Activated CD8-positive, alpha-beta memory T cell treated with anti-CD3 and anti-CD28 coated beads for 36 hours (primary cell): ENCODE measurements at regions not wholly inside any gene's neighbourhood (a gene's known extent, or its start where the extent isn't known, plus 50 kb on each side); places are given as distances from the start of the nearest gene placed in this dataset.
"Not testable (repeated sequence)": the region's sequence is repeated elsewhere in the genome, so short reads cannot be mapped to it uniquely, and the experiment has no call there.

Source experiments
- CTCF ChIA-PET: fragments of 350-600 bp; sonication (Branson Sonifier 250); formaldehyde crosslinking; loops from one replicate; lab custom pipeline; 2021; ENCODE audit warnings: antibody characterized with exemption; lab: Charles Lee
- POLR2A ChIA-PET: fragments of 350-600 bp; sonication (Branson Sonifier 250); formaldehyde crosslinking; loops from one replicate; lab custom pipeline; 2021; ENCODE audit warnings: antibody characterized with exemption; lab: Charles Lee

GRCh38 chr2:62340994-62341484 is 145.1 kb downstream of the B3GNT2 start:
- ChIA-PET CTCF (no interaction called here), POLR2A (interaction anchor here (0.6 kb wide), 1 partner anchor 136 kb away, joined by 3 read pairs; no protein-coding TSS in a partner anchor)

- ChIA-PET POLR2A (no interaction called here), CTCF (no interaction called here)
Observed at GRCh38 chr2:62339837-62340236, 143.9 kb downstream of the B3GNT2 start.

- ChIA-PET POLR2A (no interaction called here), CTCF (no interaction called here)
Observed at GRCh38 chr2:62339413-62339812, 143.5 kb downstream of the B3GNT2 start.

DNA sequence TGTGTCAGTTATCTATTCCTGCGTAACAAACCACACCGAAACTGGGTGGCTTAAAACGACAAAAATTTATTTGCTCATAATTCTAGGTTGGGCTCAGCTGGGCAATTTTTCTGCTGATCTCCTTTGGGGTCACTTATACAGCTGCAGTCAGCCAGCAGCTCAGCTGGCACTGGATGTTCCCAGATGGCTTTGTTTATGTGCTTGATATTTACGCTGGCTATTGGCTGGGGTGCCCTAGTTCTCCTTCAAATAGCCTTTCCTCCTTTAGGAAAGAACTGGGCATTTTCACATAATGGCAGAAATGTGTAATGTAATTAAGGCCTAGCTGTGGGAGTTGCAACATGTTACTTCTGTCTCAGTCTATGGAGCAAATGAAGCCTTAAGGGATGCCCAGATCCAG is 142.2 kb downstream of the B3GNT2 start:
- ChIA-PET CTCF (no interaction called here), POLR2A (no interaction called here)

GRCh38 chr2:62337403-62337802 is 141.5 kb downstream of the B3GNT2 start:
- ChIA-PET CTCF (no interaction called here), POLR2A (interaction anchor here (0.7 kb wide), 1 partner anchor 472 kb away, joined by 4 read pairs; no protein-coding TSS in a partner anchor)

GRCh38 chr2:62335612-62336011 is 139.7 kb downstream of the B3GNT2 start:
- ChIA-PET POLR2A (no interaction called here), CTCF (no interaction called here)

GRCh38 chr2:62334440-62335058 is 138.6 kb downstream of the B3GNT2 start:
- POLR2A ChIA-PET: no interaction called here
- CTCF ChIA-PET: no interaction called here

- CTCF ChIA-PET: interaction anchor here (0.6 kb wide), 1 partner anchor 1320 kb away, joined by 3 read pairs; no protein-coding TSS in a partner anchor
- POLR2A ChIA-PET: no interaction called here
Observed at GRCh38 chr2:62334009-62334408, 138.1 kb downstream of the B3GNT2 start.

DNA sequence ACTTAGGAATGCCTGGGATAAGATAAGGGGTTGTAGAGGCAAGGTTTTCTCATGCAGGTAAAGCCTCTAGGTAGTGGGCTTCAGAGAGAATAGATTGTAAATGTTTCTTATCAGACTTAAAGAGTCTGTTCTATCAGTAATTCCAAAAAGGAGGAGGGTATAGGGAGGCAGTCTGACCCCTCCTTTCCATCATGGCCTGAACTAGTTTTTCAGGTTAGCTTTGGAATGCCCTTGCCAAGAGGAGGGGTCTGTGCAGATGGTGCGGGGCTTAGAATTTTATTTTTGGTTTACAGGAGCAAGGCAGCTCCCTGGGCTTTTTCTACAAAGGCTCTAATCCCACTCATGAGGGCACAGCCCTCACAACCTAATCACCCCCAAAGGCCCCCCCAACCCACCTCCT is 135.0 kb downstream of the B3GNT2 start:
- CTCF ChIA-PET: no interaction called here
- POLR2A ChIA-PET: no interaction called here

- POLR2A ChIA-PET: no interaction called here
- CTCF ChIA-PET: no interaction called here
Observed at GRCh38 chr2:62329797-62330196, 133.9 kb downstream of the B3GNT2 start.

GRCh38 chr2:62326735-62327134 is 130.8 kb downstream of the B3GNT2 start:
- ChIA-PET POLR2A (no interaction called here), CTCF (no interaction called here)

- ChIA-PET POLR2A (no interaction called here), CTCF (no interaction called here)
Observed at GRCh38 chr2:62325398-62325797, 129.5 kb downstream of the B3GNT2 start.

DNA sequence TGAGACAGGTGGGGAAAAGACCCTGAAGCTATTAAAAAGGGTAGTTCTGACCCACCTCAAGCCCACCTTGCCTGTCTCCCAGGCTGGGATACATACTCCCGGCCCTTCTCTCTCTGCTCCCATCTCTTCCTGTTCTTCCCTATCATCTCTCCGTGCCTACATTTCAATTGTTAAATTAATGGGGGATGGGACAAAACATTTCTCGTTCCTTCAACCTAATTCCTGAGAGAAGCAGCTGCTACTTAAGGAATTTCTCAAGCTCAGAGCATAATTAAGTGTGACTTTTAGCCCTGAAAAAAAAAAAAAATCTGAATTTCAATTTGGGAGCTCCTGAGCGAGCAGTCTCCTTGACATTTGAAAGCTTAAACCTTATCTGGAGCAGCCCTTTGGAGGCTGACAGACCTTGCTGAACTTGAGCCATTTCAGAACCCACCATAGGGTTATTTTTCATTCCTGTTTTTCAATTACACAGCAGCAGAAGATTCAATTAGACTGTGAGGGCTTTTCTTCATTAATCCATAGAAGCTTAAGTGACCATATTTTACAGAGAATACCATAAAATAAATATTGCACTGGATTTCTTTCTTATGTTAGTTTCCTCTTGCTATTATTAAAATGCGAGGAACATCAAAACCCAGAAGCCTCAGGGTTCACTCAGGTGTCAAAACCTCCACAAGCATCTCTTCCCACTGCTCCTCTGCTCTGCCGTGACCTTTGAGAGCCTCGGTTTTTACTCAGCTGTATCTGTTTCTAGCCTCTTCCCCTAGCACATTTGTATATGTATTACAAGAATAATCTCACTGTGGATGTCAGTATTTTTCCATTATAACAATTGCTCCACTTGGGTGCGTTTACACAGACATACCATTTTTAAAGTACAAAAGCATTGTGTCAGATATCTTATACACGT is 125.7 kb downstream of the B3GNT2 start:
- ChIA-PET CTCF (interaction anchor here (0.8 kb wide), 1 partner anchor 16 kb away, joined by 3 read pairs; no protein-coding TSS in a partner anchor), POLR2A (no interaction called here)

DNA sequence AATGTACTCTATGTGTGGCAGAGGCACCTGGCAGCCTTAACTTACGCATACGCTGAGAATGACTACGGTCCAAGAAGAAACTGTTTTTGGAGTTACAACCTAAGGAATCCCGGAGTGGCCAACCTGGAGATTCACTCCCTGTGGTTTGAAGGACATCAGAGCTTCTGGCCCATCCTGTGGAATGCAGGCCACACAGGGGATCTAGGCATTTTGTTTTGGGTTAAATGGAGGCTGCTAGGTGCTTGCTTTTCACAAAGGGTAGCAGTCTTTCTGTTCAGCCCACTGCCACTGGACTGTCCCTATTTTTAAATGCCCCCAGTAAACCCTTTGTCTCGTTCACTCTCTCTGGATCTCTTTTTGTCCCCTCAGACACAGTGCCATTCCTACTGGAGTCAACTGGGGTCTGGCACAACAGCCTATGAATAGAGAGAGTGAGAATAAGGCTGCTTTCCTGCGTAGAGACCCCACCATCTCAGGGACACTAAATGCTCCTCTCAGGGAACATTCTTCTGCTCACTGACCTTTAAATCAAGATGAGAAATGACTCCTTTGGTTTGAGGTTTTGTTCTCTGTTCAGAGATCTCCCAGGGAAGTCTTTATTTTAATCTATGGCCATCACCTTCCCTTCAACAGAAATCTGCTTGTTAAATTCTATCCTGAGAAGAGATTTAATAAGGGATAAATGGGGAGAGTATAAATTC is 124.9 kb downstream of the B3GNT2 start:
- ChIA-PET CTCF (interaction anchor here (0.8 kb wide), 1 partner anchor 15 kb away, joined by 3 read pairs; no protein-coding TSS in a partner anchor), POLR2A (no interaction called here)

DNA sequence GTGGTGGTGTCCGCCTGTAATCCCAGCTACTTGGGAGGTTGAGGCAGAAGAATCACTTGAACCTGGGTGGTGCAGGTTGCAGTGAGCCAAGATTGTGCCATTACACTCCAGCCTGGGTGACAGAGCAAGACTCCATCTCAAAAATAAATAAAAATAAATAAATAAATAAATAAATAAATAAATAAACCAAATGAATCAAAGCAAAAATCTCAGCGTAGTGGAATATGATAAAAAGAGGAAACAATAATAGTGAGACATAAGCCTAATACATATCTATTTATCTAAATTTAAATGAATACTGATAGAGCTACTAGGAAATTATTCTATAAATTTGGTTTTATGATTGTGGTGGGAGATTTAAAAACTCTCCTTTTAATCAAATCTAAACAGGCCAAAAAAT is 124.2 kb downstream of the B3GNT2 start:
- CTCF ChIA-PET, POLR2A ChIA-PET: not testable (repeated sequence)

DNA sequence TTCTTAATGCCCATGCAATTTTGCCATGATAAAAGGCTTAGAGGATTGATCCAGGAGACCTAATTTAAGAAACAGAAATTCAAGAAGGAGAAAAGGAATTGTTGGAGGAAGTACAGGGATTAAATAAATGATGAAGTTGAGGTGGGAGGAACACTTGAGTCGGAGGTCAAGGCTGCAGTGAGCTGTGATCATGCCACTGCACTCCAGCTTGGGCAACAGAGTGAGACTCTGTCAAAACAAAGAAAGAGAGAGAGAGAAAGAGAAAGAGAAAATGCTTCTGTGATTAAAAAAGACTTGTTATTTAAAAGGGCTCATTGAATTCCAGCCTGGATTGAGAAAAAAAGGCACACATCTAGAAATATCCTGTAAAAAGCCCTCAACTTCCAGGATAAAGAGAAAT is 123.2 kb downstream of the B3GNT2 start:
- ChIA-PET CTCF (no interaction called here), POLR2A (no interaction called here)

- ChIA-PET CTCF (no interaction called here), POLR2A (no interaction called here)
Observed at GRCh38 chr2:62315476-62315875, 119.6 kb downstream of the B3GNT2 start.

- CTCF ChIA-PET: interaction anchor here (1.0 kb wide), 1 partner anchor 9 kb away, joined by 4 read pairs; no protein-coding TSS in a partner anchor
Observed at GRCh38 chr2:62314291-62314690, 118.4 kb downstream of the B3GNT2 start.

DNA sequence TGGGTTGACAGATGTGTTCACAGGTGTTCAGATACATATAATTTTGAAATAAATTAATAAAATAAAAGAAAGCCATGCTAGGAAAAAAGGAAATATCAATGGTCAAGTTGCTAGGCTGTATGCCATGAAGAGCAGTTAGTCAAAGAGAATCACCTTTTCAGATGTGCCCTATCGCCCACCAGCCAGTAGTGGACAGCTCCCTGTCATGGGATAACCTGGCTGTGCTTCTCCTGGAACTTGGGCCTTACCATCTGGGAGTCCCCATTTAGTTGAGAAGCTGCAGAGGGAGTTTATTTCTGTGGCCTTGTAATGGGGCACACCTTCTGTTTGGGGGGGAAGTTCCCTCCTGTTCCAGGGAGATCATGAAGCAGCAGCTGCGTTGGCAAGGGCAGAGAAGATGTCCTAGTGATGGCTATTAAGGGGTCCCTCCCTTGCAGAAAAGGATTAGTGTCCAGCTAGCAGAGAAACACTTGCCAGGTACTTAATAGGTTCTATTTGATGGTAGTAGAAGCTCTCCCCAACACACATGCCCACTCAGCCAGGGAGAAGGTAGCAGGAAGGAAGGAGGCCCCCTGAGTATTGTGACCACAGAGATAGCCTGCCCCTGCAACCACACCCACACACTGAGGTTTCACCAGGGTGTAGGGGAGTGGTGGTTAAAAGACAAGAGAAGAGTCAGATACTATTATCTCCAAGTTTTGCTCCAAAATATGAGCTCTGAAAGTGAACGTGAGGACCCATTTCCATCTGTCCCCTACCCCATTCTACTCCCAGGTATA is 117.7 kb downstream of the B3GNT2 start:
- CTCF ChIA-PET: interaction anchor here (1.0 kb wide), 1 partner anchor 9 kb away, joined by 4 read pairs; no protein-coding TSS in a partner anchor
- POLR2A ChIA-PET: no interaction called here

More at GRCh38 chr2:62314291-62314690, 118.4 kb downstream of the B3GNT2 start:
- POLR2A ChIA-PET: no interaction called here
